ENCODE measurements at regions not wholly inside any gene's neighbourhood (a gene's known extent, or its start where the extent isn't known, plus 50 kb on each side); places are given as distances from the start of the nearest gene placed in this dataset.
"Not testable (repeated sequence)": the region's sequence is repeated elsewhere in the genome, so short reads cannot be mapped to it uniquely, and the experiment has no call there.

GRCh38 chr5:44969825-44970224, 161.1 kb downstream of the MRPS30 start:
- no peak for DNase-seq
- no peaks in the 10 kb centered on the region for H3K4me1 Mint-ChIP-seq
- Histone ChIP-seq H3K4me3 (replicated peaks in 1 of 3; ENCODE audit: low read depth in 2 of 3, low read length in 3 of 3) (no peak overlapping the region), H3K4me1 (ENCODE audit: control insufficient read depth in 1 of 2, insufficient read depth in 2 of 2, low read length in 2 of 2) (no peaks in the 10 kb centered on the region), H3K4me2 (replicated peaks; ENCODE audit: extremely low read depth, low read length, poor library complexity, severe bottlenecking) (no peak overlapping the region), H4K20me1 (ENCODE audit: insufficient read depth, low read length) (no peaks in the 10 kb centered on the region), H2AFZ (ENCODE audit: insufficient read depth, low read depth, low read length, poor library complexity, severe bottlenecking) (no peak overlapping the region), H3K27me3 (ENCODE audit: control insufficient read depth in 2 of 2, insufficient read depth in 2 of 2, low read length in 2 of 2) (no peaks in the 10 kb centered on the region), H3K27ac (ENCODE audit: low read depth in 1 of 2, low read length in 2 of 2) (no peak overlapping the region), H3K36me3 (replicated peaks in 1 of 2; ENCODE audit: control insufficient read depth in 1 of 2, insufficient read depth in 2 of 2, low read length in 2 of 2) (no peaks in the 10 kb centered on the region), H3K9me3 (replicated peaks in 1 of 2; ENCODE audit: control insufficient read depth in 1 of 2, insufficient read depth in 1 of 2, low read length in 2 of 2) (peaks cover 5 to 9% of the 10 kb centered on the region in 2 donors), H3K9ac (ENCODE audit: insufficient read depth, low read length, poor library complexity, severe bottlenecking) (no peak overlapping the region), H3K79me2 (ENCODE audit: insufficient read depth, low read length) (no peaks in the 10 kb centered on the region)
- intact Hi-C loops (cut with micrococcal nuclease) = no loop called here
- H3K36me3 Mint-ChIP-seq = no peaks in the 10 kb centered on the region
- WGBS (ENCODE audit: insufficient coverage) = 100% methylated on average over 1 of the region's 4 CpGs
- H3K27ac Mint-ChIP-seq = no peak overlapping the region
- TF ChIP-seq CTCF (IDR thresholded peaks at IDR 0.05) = no peak
- H3K9me3 Mint-ChIP-seq = peaks cover 2 to 9% (median 5%) of the 10 kb centered on the region in 7 donors
- peaks cover 0 to 2% (median 0%) of the 10 kb centered on the region in 3 donors for H3K27me3 Mint-ChIP-seq (ENCODE audit: low read depth in 3 of 3)
- no peak overlapping the region for H3K4me3 Mint-ChIP-seq

- DNase-seq; H3K4me3 ChIP-seq (replicated peaks in 1 of 3; ENCODE audit: low read depth in 2 of 3, low read length in 3 of 3); H4K20me1 ChIP-seq (ENCODE audit: insufficient read depth, low read length); H3K4me1 ChIP-seq (ENCODE audit: control insufficient read depth in 1 of 2, insufficient read depth in 2 of 2, low read length in 2 of 2); H3K36me3 Mint-ChIP-seq; intact Hi-C loops (cut with micrococcal nuclease); H3K36me3 ChIP-seq (replicated peaks in 1 of 2; ENCODE audit: control insufficient read depth in 1 of 2, insufficient read depth in 2 of 2, low read length in 2 of 2); H2AFZ ChIP-seq (ENCODE audit: insufficient read depth, low read depth, low read length, poor library complexity, severe bottlenecking); H3K27me3 ChIP-seq (ENCODE audit: control insufficient read depth in 2 of 2, insufficient read depth in 2 of 2, low read length in 2 of 2); H3K27me3 Mint-ChIP-seq (ENCODE audit: low read depth in 3 of 3); H3K79me2 ChIP-seq (ENCODE audit: insufficient read depth, low read length); H3K27ac Mint-ChIP-seq; H3K4me3 Mint-ChIP-seq; H3K4me2 ChIP-seq (replicated peaks; ENCODE audit: extremely low read depth, low read length, poor library complexity, severe bottlenecking); H3K4me1 Mint-ChIP-seq; H3K27ac ChIP-seq (ENCODE audit: low read depth in 1 of 2, low read length in 2 of 2); H3K9ac ChIP-seq (ENCODE audit: insufficient read depth, low read length, poor library complexity, severe bottlenecking): not testable (repeated sequence)
- peaks cover 11 to 19% of the 10 kb centered on the region in 2 donors for H3K9me3 ChIP-seq (replicated peaks in 1 of 2; ENCODE audit: control insufficient read depth in 1 of 2, insufficient read depth in 1 of 2, low read length in 2 of 2)
- 80% methylated on average over 1 of the region's 2 CpGs for WGBS (ENCODE audit: insufficient coverage)
- H3K9me3 Mint-ChIP-seq = peaks cover 3 to 12% (median 8%) of the 10 kb centered on the region in 7 donors
Measured at GRCh38 chr5:44970963-44971362, 162.2 kb downstream of the MRPS30 start.
